ENCODE measurements at regions not wholly inside any gene's neighbourhood (a gene's known extent, or its start where the extent isn't known, plus 50 kb on each side); places are given as distances from the start of the nearest gene placed in this dataset.
"Not testable (repeated sequence)": the region's sequence is repeated elsewhere in the genome, so short reads cannot be mapped to it uniquely, and the experiment has no call there.

DNA sequence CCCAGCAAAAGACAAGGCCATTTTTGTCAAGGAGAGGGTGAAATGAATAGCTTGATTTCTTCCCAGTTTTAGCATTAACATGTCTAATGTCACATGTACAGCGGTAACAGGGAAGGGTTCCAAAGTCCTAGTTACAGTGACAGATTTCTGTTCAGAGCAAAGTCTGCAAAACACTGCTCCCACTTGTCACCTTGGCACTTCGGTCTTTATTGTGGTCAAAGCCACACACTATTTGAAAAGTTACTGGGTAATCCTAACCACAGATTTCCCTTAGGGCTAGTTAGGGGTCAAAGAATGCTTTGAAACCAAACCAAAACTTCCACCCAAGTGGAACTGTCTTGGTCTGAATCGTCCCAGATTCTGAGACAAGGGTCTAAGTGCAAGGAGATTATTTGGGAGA lies 455.6 kb downstream of the HS3ST3B1 start:
- DNase-seq: no peak

GRCh38 chr17:14755002-14755401 lies 454.1 kb downstream of the HS3ST3B1 start:
- DNase-seq: no peak

DNA sequence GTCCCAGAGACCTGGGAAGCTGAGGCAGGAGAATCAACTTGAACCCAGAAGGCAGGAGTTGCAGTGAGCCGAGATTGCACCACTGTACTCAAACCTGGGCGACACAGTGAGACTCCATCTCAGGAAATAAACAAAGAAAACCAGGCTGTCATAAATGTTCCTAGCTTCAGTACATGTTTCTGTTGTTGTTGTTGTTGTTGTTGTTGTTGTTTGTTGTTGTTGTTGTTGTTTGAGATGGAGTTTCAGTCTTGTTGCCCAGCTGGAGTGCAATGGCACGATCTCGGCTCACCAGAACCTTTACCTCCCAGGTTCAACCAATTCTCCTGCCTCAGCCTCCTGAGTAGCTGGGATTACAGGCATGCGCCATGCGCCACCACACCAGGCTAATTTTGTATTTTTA lies 452.5 kb downstream of the HS3ST3B1 start:
- DNase-seq: no peak

DNA sequence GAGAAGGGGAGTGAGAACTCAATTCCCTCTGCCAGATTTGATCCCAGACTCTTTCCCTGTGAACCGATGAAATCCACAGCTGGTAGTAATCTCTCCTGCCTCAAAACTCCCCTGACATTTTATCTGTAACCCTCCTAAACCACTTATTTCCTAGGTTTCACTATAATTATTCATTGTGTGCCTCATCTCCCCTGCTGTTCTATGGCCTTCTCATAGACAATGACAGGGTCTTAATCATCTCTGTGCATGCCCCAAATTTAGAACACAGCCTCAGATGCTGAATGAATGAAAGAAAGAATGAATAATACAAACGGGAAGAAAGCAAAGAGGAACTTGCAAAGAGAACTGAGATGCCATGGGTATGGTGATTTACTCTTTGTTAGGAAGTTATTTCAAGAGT lies 451.1 kb downstream of the HS3ST3B1 start:
- DNase-seq: no peak

- DNase-seq: no peak
These were observed 450.0 kb downstream of the HS3ST3B1 start for GRCh38 chr17:14750866-14751265.

DNA sequence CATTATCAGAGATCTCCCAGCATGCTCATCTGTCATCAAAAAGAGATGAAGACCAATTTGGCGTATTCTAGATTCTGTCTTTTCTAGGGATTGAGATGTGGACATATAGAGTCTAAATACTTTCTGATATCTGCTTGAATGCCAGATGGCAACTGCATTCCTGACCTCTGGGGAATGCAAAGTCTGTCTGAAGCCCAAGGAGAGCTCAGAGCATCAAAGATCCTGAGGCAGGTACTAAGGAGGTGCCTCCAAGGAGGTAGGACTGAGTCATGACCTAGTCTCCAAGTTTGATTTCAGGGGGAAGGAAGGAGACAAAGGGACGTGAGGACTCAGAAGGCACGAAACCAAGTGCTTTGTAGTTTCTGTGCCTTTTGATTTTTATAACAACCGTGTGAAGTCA lies 448.4 kb downstream of the HS3ST3B1 start:
- DNase-seq: no peak

- DNase-seq: peak; percentile 46
These were observed 447.3 kb downstream of the HS3ST3B1 start for GRCh38 chr17:14748036-14748710.

DNA sequence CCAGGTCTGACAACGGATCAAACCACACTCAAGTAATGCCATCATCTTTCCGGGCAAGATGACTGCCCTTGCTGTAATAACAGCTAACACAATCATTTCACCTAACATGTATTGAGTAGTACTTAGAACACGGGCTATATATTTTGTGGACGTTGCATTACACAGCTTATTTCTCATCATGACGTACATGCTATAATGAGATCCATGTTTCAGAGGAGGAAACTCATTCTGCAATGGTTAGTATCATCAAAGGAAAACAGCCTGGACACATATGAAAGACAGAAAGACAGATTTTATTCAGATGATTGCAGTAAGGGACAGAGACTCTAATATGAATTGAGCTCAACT lies 446.7 kb downstream of the HS3ST3B1 start:
- DNase-seq: no peak

DNA sequence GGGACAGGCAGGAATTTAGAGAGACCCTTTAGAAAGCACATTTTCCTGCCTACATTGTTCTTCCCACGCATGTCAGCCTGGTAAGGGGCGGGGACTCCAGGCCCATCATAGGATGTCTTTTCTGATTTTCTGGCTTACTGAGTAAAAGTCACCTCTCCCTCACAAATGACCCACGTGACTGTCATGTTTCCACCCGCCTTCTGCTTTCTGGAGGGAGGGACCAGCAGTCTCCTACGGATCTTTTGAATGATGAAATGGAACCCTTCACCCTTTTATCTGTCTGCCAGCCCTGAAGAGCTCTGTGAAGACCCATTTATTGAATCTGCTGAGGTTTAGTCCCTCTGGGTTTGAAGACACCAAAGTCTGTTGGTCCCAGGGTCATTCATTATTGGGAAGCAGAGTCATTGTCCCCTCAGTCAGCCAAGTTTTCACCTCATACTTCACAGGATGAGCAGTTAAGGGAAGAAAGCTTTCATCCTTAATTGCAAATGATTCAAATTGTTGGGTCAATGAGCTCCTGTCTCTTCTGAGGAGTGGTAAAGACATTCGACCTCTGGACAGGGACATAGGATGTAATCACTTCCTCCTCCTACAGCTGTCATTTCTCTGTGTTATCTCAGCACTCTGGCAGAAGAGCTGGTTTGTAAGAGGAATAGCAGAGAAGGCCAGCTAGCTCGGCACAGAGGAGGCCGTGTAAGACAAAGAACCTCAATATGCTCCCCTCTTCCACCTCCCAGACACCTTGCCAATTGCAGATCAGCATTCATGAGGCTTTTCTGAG lies 446.1 kb downstream of the HS3ST3B1 start:
- DNase-seq: no peak

DNA sequence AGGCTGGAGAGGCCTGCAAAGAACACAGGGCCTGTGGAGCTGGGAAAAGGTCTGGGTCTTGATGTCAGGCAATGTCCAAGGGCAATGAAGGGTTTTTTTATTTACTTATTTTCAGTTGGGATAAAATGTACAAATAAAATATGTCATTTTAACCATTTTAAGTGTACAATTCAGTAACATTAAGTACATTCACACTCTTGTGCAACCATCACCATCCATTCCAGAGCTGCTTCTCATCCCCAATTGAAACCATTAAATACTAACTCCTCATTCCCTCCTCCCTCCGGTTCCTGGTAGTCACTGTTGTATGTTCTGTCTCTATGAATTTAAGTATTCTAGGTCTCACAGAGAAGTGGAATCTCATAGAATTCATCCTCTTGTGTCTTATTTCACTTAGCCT lies 444.7 kb downstream of the HS3ST3B1 start:
- no peak for DNase-seq

DNA sequence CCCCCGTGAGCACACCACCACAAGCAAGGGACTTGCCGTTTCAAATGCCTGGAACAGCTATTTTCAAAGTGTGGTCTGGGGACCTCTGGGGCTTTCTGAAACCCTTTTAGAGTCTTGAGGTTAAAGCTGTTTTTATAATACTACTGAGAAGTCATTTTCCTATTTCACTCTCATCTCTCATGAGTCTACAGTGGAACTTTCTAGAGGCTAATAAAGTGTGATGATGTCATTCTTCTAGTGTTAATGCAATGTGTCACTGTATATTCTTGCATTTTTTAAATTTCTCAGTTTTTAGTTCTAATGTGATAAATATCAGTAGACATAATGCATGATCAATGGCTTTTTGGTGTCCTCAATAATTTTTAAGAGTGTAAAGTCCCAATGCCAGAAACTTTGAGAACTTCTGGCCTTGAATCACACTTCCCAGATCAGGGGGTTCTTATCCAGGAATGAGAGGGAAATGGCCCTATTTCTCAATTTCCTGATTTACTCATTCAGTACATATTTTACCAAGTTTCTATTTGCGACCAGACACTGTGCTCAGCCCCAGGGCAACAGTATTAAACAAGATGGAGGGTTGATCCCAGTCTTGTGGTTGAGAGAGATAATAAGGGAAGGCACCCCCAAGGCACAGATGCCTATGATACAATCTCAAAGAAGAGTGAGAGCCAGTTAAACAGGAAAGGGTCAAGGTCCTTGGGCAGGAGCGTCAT lies 444.0 kb downstream of the HS3ST3B1 start:
- no peak for DNase-seq

- no peak for DNase-seq
These were observed 440.6 kb downstream of the HS3ST3B1 start for GRCh38 chr17:14741491-14741890.

DNA sequence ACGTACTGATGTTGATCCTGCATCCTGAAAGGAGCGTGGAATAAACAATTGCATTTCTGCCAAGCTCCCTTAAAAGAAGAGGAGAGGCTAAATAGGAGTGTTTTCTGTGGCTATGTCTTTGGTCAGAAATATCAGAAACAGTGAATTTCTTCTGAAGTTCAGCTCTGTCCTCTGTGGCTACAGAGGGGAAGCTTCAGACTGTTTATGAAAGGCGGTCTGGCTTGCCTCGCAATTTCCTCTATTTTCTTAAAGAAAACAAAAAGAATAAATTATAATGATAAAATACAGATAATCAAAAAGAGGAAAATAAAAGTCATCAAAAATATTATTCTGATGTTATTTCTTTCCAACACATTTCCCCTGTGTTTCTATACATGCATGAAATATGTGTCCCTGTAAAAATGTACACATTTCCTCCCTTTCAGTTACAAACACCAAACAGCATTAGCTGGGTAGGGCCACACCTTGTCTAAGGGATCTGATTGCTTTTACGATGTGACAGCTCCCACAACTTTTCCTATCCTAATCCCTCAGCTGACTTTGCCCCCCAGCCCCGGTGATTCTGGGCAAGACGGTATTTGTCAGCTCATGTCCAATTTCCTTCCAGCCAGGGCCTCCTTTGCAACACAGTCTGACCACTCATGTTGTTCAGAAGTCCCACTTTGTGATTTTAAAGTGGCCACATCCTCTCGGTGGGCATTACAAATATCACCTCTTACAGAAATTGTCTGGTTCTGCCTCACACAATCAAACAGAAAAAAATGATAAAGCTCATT lies 439.0 kb downstream of the HS3ST3B1 start:
- DNase-seq: no peak

GRCh38 chr17:14738652-14738988 lies 437.7 kb downstream of the HS3ST3B1 start:
- no peak for DNase-seq

DNA sequence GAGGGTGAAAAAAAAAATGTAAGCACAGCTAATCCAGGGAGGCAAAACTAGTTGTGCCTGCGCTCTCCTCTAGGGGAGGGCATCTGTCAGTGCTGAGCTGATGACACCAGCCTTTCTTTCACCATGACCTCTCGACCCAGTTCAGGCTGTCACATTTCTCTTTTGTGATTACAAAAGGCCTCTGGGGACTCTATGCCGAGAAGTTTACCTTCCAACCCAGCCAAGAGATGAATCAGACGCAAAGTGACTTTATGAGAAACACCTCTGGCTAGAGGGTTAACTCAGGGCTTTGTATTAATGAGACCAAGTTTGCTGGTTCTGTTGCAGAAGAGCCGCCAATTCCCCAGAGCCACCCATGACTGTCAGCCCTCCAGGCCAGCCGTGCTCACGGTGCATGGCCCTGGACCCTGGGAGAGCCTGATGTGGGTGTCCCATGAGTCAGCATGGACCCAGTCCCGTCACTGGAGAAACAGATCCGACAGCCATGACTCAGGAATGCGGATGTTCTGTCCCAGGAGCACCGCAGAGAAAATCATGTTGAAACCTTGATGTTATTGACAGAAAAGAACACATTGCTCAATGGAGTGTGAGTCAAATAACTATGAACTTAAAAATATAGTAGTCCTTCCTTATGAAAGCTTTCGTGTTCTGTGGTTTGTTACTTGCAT lies 437.2 kb downstream of the HS3ST3B1 start:
- DNase-seq: no peak

DNA sequence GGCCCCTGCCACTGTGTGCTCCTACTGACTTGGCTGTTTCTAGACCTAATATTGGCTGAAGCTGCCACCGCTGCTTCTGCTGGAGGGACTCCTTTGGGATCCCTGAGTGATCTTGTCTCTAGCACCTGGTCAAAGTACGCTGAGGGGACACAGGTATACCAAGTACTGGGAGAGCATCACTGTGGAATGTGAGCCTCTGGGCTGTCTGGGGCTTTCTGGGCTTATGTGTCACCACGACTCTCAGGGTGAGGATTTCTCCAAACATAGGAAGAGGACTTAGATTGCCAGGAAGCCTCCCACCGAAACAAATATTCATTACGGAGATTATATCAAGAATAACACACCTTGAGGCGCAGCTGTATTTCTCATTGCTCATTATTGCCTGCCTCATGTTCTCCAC lies 435.8 kb downstream of the HS3ST3B1 start:
- no peak for DNase-seq

GRCh38 chr17:14733376-14733775 lies 432.5 kb downstream of the HS3ST3B1 start:
- DNase-seq: no peak

DNA sequence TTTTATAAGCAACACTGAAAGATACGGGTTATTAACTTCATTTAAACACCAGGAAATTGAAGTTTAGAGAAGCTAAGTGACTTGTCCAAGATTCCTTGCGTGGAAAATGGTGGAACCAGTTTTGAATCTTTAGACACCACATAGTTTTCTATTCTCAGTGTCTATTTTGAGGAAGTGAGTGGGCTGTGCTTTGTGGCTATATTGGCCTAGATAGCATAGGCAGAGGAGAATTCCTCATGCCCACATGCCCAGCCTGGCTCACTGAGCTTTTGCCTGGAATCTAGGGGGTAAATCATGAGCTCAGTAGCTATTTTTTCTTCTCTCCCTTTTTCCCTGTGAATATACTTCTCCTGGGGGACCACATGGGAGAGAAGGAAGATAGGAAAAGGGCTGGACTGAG lies 431.3 kb downstream of the HS3ST3B1 start:
- no peak for DNase-seq

DNA sequence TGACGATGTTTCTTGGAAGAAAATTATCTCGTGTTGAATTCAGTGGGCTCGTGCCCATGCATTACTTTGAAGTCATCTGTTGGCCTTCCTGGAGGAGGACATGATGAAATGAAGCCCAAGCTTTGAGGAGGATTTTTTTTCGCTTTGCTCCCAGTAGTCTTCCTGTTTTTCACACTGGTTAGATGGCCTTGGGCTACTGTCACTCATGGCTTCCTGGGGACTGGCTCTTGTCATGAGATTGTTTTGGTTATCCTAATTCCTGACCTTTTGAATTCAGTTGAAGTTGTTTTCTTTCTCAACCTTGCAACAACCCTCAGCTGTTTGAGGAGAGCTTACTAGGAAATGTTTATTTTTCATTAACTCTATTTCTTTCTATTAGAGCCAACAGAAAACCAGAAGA lies 430.7 kb downstream of the HS3ST3B1 start:
- no peak for DNase-seq

GRCh38 chr17:14730821-14731220 lies 429.9 kb downstream of the HS3ST3B1 start:
- DNase-seq: no peak

DNA sequence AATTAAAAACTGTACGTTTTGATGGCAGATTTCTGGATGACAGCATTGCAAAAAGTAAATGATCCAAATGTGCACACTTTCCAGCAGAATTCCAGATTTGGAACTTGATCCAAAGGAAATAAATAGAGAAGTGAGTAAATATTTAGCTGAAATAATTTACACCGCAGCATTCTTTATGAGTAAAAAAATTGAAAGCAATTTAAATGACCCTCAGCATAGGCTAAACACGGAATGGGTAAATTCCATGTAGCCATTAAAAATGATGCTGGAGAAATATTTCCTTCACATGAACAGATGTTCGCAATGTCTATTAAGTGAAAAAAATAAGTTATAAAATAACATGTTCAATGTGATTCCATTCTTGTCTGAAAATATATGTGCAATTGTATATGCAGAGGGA lies 424.8 kb downstream of the HS3ST3B1 start:
- no peak for DNase-seq

- no peak for DNase-seq
These were observed 423.9 kb downstream of the HS3ST3B1 start for GRCh38 chr17:14724770-14725169.

GRCh38 chr17:14723349-14723748 lies 422.5 kb downstream of the HS3ST3B1 start:
- not testable (repeated sequence) for DNase-seq

All from activated CD4-positive, alpha-beta T cell treated with anti-CD3 and anti-CD28 coated beads, Interleukin-2, Interleukin-6, amounts not matched to agents 100 ng/mL and 50 ng/mL, durations not matched to agents 16 hours and 8 hours (primary cell).